HG03432 (cell line): ENCODE measurements at regions not wholly inside any gene's neighbourhood (a gene's known extent, or its start where the extent isn't known, plus 50 kb on each side); places are given as distances from the start of the nearest gene placed in this dataset.
"Not testable (repeated sequence)": the region's sequence is repeated elsewhere in the genome, so short reads cannot be mapped to it uniquely, and the experiment has no call there.

Experiments
- ATAC-seq: cut with Tn5 transposase; IDR thresholded peaks from one replicate; pipeline ENCODE4 v1.9.1; 2021; ENCODE audit warnings: mild to moderate bottlenecking, moderate library complexity; ENCODE audit not compliant: unreplicated experiment

DNA sequence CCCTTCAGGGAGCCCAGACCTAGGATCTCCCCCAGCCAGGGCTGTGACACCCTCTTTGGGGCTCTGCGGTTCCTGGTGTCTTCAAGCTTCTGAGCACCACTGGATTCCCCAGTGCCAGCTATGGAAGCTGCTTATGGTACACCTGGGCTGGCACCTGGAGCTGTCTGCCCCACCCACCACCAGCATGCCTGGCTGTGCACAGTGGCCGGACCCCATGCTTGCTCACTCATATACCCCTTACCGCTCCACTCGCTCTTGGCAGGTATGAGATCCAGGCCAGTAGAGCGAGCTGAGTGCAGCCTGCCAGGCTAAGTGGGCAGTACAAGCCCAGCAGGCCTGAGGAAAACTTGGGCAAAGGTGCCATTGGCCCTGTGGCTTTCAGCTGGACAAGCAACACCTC is 114.0 kb downstream of the DACT1 start:
- ATAC-seq = no peak

DNA sequence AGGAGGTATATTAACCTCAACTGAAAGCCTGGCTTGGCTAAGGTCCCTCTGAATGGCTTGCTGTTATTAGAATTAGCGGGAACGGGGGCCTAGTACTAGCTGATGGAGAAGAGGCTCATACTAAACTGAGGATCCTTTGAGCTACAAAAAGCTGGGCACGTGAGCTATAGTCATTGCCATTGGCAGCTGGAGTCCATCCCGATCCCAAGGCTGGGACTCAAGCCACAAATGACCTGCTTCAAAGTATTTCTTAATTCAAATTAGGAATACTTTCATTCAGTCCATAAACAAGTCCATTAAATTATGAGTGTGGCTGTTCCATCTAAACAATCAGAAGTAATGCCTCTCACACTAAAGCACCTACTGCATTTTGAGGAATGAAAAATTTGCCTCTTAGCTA is 114.5 kb downstream of the DACT1 start:
- ATAC-seq = no peak

DNA sequence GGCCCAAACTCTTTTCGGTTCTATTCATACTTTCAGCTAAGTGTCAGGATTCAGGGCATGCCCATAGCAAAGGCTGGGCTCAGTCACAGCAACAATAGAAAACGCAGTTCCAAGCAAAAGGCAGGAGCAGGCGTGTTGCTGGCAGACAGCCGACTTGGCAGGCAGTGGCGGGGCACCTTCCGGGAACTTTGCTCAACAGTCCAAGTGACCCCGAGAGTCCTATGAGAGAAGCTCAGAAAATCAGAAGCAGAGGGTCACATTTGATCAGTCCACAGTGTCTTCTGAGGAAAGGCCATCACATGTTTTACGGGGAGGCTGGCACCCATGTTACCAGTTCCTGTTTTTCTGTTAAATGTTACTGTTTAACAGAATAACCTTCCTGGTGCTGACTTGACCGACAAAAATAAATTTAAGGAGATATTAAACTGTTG is 115.0 kb downstream of the DACT1 start:
- ATAC-seq = no peak

DNA sequence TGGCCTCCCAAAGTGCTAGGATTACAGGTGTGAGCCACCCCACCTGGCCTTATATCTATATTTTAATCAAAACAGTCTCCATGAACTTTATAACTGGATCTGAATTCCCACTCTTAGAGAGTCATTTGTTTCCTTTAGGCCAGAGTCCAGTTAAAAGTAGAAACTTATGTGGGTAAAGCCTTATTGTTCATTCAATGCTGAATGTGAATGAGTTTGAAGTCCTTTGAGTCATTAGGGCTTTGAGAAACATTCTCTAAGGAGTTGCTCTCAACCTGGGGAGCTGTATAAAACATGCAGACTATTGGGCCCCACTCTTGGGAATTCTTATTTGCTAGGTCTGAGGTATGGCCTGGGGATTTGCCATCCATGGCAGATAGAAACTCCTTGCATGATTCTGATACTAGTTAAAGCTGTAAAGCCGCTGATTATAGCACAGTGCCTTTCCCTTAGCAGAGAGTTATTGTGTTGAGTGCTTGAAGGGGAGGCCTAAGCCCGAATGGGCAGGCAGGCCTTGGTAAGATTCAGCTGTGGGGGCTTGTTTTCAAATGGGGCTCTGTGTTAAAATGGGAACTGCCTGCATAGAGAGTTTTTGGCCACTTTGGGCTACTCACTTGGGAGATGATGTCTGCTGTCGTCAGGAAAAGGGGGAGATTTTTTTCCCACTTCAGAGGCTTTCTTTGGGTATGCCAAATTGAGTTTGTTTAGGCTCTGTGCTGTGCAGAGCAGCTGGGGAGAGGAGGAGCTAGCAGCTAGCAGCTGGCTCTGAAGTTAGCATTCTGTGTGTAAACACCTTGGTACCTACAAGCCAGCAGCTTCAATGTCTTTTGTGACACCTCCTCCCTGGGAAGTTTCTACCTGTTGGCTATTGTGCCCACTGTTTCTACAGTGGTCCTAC is 117.5 kb downstream of the DACT1 start:
- ATAC-seq = no peak

DNA sequence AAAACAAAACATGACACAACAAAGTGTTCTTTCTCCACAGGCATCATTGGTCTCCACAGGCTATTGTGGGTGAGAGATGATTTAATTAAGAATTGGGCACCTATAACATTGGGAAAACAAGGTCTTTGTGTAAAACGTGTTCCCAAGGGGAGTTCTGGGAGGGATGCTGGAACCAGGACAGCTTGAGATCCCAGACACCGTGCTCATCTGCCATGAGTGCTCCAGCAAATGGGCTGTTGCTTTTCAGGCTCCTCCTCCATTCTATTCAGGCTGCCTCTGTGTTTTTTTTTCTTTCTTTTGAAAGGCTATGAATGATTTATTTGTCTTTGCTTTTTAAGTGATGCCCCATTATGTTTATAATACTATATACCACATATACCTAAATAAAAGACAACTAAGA is 122.4 kb downstream of the DACT1 start:
- no peak for ATAC-seq

DNA sequence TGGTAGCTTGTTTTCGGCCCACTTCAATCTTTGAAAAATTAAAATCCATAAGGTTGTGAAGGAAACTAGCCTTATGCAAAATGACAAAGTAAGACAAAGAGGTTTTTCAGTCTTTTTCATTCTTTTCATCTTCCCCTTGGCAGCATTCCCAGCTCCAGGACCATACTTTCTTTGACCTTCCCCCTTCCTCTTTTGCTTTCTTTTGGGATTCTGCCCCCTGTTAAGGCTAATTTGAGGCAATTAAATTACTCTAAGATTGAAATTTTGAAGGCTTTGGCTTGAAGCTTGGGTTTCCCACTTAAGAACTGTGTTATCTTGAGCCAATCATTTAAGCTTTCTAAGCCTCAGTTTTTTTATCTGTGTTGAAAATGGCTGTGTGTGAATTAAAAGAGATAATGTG is 124.9 kb downstream of the DACT1 start:
- no peak for ATAC-seq

DNA sequence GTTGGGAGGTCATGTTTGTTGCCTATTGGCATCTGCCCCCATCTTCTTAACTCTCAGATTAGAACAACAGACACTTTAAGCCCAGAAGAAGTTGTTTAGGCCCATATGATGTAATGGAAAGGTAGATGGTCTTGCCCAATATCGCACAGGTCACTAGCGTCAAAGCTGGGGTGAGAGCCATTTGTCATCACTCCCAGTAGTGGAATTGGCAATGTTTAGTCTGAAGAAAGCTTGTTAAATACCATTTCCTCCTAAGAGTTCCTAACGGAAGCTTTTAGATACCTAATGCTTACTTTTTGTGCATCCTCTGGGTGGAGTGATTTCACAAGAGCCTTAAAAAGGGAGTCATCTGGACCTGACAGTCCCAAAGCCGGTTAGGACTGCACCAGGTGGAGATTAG is 125.4 kb downstream of the DACT1 start:
- ATAC-seq = no peak

DNA sequence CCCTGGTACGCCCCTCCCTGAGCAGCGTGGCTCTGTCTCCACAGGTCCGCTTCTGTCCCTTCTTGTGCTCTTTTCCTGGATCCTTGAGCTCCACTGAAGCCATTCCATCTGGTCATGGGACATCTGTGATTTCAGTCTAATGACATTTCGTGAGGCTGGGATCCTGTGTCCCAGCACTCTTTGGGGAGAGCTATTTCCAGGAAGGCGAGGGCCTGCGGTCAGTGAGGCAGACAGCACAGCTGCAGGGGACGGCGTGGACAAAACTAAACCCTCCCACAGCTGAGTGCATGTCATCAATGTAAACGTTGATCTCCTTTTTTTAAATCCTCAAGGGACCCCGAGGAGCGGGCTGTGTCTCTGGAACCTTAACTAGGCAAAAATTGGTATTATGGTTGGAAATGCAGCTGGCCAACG is 127.7 kb downstream of the DACT1 start:
- ATAC-seq = no peak

DNA sequence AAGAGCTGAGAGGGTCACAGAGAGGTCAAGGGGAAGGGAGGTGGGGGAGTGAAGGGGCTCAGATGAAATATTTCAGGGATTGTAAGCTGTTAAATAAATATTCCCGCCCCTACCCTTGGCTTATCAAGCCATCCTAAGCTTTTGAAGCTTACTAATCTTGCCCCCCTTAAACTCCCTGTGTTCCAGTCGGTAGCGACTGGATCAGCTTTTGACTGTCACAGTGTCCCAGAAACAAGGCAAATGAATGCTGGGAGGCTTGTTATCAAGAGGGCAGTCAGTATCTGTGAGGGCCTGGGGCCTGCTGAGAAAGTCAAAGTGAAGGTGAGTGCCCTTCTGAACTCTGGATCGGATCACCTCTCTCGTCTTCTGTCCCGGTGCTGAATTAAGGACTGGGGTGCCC is 128.1 kb downstream of the DACT1 start:
- ATAC-seq = no peak

DNA sequence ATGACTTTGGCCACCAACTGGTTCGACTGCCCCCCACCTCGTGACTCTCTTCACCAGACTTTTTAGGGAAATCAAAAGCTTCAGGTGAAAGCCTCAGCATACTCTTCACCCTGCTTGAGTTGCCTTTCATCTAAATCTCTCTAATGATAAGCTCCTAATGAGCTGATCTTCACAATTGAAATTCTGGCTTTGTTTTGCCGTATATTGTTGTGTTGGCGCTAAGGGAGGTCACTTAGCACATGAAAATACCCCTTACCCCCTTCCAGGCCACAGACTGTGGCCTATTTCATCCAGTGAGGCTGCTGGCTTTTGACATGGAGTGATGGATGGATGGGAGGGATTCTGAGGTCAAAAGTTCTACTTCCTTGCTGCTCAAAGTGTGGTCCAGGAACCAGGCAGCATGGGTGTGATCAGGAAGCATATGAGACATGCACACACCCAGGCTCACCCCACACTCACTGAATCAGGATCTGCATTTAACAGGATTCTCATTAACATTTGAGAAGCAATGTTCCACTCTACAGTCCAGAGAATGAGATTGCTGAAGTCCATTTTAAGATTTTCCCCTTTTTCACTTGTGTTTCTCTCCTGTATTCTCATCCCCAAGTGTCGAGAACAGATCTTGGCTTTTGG is 131.4 kb downstream of the DACT1 start:
- no peak for ATAC-seq

DNA sequence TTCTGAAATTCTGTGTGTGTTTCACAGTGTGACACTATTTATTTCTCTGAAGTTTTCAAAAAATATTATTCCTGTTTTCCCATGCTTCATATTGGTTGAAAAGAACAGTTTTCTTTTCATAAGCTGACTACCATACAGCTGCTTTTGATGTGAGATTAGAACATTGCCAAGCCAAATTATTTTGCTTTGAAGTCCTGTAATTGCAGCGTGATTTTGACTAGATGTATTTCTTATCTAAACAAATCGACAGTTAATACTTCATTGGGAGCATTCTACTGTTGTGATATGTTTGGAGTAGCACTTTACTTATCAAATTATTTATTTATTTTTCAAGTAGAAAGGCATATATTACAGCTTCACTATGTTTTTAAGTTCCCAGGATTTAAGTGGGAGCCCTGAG is 132.0 kb downstream of the DACT1 start:
- no peak for ATAC-seq

DNA sequence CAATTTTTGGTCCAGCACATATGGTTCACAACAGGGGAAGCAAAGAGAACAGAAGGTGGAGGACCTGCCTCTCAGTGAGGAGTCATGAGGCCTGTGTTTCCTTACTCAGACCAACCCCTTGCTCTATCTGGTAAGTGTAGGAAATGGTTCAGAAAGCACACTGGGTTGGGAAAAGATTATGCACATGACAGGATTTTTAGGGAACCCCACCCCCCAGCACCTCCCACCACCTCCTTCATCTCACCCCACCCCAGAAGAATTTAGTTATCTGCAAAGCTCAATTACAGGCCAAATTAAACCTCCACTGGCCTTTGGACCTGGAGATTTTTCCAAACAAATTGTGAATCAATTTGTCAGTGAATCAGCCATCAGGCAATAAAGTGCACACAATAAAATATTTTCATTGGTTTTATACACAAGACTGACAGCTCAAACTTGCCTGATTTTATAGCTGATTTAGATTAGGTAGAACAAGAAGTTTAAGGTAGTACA is 132.8 kb downstream of the DACT1 start:
- ATAC-seq = no peak

DNA sequence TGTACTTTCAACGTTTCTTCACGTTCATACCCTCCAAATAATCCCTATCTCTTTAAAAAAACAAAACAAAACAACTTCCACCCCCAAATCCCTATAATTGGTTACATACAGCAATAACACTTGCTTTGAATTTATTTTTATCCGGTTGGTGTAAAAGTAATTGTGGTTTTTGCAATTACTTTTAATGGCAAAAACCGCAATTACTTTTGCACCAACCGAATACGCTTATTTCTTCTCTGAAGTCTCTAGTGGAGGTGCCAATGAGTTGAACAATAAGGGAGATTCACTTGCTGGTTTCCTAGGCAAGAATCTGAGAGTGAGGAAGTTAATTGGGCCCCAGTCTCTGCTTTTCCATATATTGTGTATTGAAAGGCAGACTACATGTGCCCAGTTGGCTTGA is 133.3 kb downstream of the DACT1 start:
- ATAC-seq = no peak

DNA sequence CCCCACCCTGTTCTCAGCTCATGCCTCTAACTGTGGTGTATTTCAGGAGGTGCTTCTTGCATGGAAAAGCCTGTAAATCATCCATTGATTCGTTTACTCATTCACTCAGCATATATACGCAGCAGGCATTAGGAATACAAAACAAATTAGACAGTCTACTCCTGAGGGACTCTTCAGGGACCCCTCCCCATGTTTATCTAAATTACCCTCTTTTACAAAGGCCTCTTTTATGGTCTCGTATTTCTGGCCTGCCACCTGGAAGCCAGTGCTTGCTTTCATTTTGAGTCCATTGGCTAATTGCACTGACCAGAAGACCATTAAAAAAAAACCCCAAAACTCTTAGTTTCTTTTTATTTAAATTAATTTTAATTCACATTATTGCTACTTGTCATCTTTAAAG is 134.4 kb downstream of the DACT1 start:
- no peak for ATAC-seq

DNA sequence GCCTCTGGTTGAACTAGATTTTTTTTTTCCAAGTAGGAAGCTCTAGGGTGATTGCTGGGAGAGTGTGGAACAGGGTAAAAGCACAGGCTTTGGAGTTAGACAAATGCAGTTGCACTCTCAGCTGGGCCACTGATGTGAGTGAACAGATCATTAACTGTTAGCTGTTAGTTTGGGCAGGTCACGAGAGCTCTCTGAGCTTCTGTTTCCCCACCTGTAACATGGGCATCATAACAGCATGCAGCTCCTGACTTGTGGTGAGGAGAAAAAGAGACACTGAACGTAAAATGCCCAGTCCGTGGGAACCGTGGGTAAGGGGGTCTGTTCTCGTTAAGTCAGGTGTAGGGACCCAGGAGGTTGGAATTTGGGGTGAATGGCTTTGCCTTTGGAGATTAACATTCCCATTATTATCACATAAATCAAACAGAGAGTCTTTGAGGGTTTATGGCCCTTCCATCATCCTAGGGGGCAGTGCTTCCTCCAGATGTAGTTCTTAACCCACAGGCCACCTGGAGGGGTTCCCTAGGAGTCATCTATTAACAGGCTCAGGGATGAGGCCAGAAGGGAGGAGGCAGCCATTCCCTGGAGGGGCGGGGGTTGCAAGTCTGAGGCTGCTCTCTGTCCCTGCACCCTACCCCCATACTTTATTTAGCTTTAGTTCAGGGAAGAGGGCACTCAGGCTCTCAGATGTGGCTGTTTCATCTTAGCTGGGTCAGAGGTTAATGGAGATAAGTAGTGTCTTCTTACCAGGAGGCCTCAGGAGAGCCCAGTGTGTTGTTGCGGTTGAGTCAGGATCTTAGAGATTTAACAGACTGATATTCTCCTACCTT is 135.2 kb downstream of the DACT1 start:
- no peak for ATAC-seq

DNA sequence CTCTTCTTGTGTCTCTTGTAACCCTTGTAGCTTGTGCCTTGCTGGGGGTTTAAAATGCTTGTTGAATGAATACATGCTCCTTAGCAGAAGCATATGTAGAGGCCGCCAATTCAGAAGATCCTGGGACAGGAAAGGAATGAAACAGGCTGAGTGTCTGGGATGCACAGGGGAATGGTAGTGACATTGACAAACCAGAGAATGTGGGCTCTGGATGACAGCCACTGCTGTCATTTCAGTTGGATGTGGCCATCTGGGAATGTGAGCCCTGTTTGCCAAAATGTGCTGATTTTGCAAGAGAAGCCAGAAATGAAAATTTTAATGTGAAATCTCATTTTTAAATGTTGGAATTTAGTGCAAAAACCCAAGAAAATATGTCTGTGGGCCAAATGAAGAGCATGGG is 136.8 kb downstream of the DACT1 start:
- no peak for ATAC-seq

DNA sequence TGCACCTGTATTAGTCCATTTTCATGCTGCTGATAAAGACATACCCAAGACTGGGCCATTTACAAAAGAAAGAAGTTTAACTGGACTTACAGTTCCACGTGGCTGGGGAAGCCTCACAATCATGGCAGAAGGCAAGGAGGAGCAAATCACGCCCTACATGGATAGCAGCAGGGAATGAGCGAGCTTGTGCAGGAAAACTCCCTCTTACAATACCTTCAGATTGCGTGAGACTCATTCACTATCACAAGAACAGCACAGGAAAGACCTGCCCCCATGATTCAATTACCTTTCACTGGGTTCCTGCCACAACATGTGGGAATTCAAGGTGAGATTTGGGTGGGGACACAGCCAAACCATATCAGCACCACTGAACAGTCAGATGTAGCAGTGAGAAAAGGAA is 137.4 kb downstream of the DACT1 start:
- ATAC-seq = not testable (repeated sequence)

DNA sequence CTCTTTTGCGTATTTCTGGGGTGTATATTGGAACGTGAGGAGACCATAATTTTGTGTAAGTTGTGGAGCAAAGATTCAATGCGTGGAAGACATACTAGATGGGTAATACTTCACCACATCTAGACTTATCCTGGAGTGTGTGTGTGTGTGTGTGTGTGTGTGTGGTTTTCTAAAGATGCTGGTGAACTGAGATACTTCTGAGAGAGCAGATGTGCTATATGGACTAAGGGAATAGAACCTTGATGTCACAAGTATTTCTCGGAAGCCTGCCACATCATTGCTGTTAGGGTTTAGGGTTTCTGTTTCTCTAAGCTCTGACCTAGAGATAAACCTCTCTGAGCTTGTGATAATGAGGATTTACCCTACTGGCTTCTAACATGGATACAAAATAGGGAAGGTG is 138.8 kb downstream of the DACT1 start:
- ATAC-seq = no peak

DNA sequence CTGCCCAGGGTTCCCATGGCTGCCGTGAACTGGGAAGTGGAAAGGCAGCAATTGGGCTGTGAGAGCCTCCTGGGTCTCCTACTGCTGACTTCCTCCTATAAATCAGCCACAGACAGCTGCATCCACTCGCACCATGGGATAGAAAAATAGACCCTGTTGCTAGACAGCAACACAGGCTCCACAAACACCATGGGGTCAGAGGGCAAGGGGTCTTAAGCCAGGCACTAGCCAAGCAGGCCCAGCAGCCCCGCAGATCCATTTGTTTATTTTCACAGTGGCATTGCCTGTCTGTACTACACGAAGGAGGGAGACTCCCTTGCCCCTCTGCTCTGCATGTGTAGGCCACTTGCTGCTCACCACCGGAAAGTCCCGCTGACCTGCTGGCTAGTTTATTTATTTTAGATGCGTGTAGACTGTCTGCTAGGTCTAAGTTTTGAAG is 139.8 kb downstream of the DACT1 start:
- ATAC-seq = no peak

DNA sequence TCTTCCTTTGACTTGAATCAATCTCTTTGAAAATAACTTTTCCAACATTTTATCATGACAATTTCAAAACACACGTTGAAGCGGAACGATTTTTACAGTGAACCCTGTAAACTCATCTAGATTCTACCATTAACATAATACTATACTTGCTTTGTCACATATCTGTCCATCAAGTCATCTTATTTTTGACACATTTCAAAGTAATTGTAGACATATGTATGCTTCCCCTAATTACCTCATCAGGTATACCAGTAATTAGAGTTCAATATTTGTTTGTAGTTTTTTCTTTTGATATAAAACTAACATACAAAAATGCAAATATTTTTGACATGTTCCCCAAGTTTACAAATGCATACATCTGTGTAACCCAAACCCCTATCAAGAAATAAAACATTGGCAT is 140.4 kb downstream of the DACT1 start:
- no peak for ATAC-seq

DNA sequence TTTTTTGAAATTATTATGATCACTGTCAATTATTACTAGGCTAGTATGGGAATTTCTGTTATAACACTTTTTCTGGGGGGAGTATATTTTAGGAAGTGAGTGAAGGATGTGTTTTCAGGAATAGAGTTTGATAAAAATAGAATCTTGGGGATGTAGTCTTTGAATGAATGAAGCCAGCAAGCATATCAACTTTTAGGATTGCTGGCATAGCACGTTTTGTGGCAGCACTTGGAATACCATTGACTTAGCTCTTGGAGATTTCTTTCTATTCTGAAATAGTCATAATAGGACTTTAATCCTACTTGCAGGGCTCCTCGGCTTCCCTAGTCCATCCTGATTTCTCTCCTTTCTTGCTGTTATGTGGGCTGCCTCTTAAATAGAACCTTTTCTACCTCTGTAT is 141.6 kb downstream of the DACT1 start:
- ATAC-seq = no peak
